ENCODE measurements at regions not wholly inside any gene's neighbourhood (a gene's known extent, or its start where the extent isn't known, plus 50 kb on each side); places are given as distances from the start of the nearest gene placed in this dataset.

GRCh38 chr1:214120191-214120590, 132.4 kb downstream of the PROX1 start:
- Histone ChIP-seq H3K27me3 (ENCODE audit: control insufficient read depth, insufficient read depth, low read length) (peaks cover 2% of the 10 kb centered on the region), H3K27ac (ENCODE audit: low read length) (no peak overlapping the region), H3K4me1 (ENCODE audit: control insufficient read depth, insufficient read depth, low read length) (no peaks in the 10 kb centered on the region), H3K36me3 (ENCODE audit: control insufficient read depth, insufficient read depth, low read length) (no peaks in the 10 kb centered on the region), H3K9me3 (ENCODE audit: control insufficient read depth, insufficient read depth, low read depth, low read length) (peaks cover 4% of the 10 kb centered on the region; the same call in 1 of the 2 replicates), H3K4me3 (ENCODE audit: low read depth in 2 of 2, low read length in 2 of 2) (no peak overlapping the region)
- no peak for ATAC-seq
- BruUV-seq (replicated peaks) = no TSS peak
- in situ Hi-C loops (cut with HindIII; ENCODE audit: low pct_unique_long_range_greater_than_20kb, low sequenced_read_pairs) = no loop called here
- TF ChIP-seq SIN3A (IDR thresholded peaks at IDR 0.05; ENCODE audit: borderline replicate concordance, insufficient read depth, low read depth, low read length) = no peak
- TF ChIP-seq TCF7L2 (IDR thresholded peaks at IDR 0.05; ENCODE audit: low read depth, low read length) = no peak
- TF ChIP-seq REST (IDR thresholded peaks at IDR 0.05; ENCODE audit: insufficient read depth in 1 of 2, low read depth in 2 of 2, low read length in 1 of 2) = no peak
- TF ChIP-seq POLR2AphosphoS5 (IDR thresholded peaks at IDR 0.05; ENCODE audit: low read depth, low read length) = no peak
- TF ChIP-seq, protein P1, sequence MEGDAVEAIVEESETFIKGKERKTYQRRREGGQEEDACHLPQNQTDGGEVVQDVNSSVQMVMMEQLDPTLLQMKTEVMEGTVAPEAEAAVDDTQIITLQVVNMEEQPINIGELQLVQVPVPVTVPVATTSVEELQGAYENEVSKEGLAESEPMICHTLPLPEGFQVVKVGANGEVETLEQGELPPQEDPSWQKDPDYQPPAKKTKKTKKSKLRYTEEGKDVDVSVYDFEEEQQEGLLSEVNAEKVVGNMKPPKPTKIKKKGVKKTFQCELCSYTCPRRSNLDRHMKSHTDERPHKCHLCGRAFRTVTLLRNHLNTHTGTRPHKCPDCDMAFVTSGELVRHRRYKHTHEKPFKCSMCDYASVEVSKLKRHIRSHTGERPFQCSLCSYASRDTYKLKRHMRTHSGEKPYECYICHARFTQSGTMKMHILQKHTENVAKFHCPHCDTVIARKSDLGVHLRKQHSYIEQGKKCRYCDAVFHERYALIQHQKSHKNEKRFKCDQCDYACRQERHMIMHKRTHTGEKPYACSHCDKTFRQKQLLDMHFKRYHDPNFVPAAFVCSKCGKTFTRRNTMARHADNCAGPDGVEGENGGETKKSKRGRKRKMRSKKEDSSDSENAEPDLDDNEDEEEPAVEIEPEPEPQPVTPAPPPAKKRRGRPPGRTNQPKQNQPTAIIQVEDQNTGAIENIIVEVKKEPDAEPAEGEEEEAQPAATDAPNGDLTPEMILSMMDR (IDR thresholded peaks at IDR 0.05) = no peak
- no peak for DNase-seq (ENCODE audit: low read depth, low spot score)
- POLR2A ChIA-PET = no interaction called here
- intact Hi-C loops (cut with micrococcal nuclease; ENCODE audit: unreplicated experiment) = no loop called here
- CTCF ChIA-PET = no interaction called here

DNA sequence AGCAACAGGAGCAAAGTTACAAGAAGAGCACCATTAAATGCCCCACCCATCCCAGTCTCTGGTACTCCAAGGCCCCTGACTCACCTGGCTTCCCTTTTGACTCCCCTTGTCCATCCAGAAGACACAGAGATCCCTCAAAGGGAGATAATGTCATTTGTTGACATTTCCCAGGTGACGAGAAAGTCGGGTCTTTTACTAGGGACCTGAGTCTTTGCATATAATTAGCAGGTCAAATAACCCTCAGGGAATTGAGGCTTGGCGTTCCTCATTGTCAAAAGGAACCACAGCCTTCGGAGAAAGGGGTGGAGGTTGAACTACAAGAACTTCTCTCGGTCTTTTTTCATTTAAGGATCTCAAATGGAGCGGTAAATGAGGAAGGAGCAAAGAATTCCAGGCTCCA, 133.2 kb downstream of the PROX1 start:
- TF ChIP-seq, protein P1 (IDR thresholded peaks at IDR 0.05) = no peak
- TF ChIP-seq SIN3A (IDR thresholded peaks at IDR 0.05; ENCODE audit: borderline replicate concordance, insufficient read depth, low read depth, low read length) (no peak), POLR2AphosphoS5 (IDR thresholded peaks at IDR 0.05; ENCODE audit: low read depth, low read length) (no peak), TCF7L2 (IDR thresholded peaks at IDR 0.05; ENCODE audit: low read depth, low read length) (no peak), REST (IDR thresholded peaks at IDR 0.05; ENCODE audit: insufficient read depth in 1 of 2, low read depth in 2 of 2, low read length in 1 of 2) (no peak)
- peaks cover 5% of the 10 kb centered on the region for H3K27me3 ChIP-seq (ENCODE audit: control insufficient read depth, insufficient read depth, low read length)
- in situ Hi-C loops (cut with HindIII; ENCODE audit: low pct_unique_long_range_greater_than_20kb, low sequenced_read_pairs) = no loop called here

More for the DNA sequence above, 133.2 kb downstream of the PROX1 start:
- ChIA-PET CTCF (no interaction called here), POLR2A (no interaction called here)
- H3K9me3 ChIP-seq (ENCODE audit: control insufficient read depth, insufficient read depth, low read depth, low read length) = peaks cover 4% of the 10 kb centered on the region; the same call in 1 of the 2 replicates
- ATAC-seq (no peak), DNase-seq (ENCODE audit: low read depth, low spot score) (no peak)
- H3K36me3 ChIP-seq (ENCODE audit: control insufficient read depth, insufficient read depth, low read length) = no peaks in the 10 kb centered on the region
- no TSS peak for BruUV-seq (replicated peaks)
- intact Hi-C loops (cut with micrococcal nuclease; ENCODE audit: unreplicated experiment) = no loop called here
- H3K4me3 ChIP-seq (ENCODE audit: low read depth in 2 of 2, low read length in 2 of 2) = no peak overlapping the region
- no peak overlapping the region for H3K27ac ChIP-seq (ENCODE audit: low read length)
- H3K4me1 ChIP-seq (ENCODE audit: control insufficient read depth, insufficient read depth, low read length) = no peaks in the 10 kb centered on the region
